ENCODE measurements at regions not wholly inside any gene's neighbourhood (a gene's known extent, or its start where the extent isn't known, plus 50 kb on each side); places are given as distances from the start of the nearest gene placed in this dataset.

DNA sequence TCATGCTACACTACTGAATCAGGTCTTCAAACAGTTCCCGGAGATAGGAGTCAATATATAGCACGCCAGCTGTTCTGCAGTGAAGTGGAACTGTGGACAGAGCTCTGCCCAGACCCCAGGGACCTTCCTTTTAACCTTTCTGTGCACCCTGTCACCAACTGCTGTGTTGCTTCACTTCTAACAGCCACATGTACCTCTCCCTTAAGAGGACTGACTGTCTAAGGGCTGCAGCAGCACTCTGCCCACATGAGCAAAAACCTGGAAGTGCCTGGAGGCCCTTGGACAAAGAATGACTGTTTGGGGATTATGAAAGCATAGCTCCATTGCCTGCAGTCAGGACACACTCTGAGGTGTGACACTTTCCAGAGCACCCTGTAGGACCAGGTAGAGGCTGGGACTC, 88.3 kb upstream of the CTNNB1 start:
- TF ChIP-seq, protein P1, sequence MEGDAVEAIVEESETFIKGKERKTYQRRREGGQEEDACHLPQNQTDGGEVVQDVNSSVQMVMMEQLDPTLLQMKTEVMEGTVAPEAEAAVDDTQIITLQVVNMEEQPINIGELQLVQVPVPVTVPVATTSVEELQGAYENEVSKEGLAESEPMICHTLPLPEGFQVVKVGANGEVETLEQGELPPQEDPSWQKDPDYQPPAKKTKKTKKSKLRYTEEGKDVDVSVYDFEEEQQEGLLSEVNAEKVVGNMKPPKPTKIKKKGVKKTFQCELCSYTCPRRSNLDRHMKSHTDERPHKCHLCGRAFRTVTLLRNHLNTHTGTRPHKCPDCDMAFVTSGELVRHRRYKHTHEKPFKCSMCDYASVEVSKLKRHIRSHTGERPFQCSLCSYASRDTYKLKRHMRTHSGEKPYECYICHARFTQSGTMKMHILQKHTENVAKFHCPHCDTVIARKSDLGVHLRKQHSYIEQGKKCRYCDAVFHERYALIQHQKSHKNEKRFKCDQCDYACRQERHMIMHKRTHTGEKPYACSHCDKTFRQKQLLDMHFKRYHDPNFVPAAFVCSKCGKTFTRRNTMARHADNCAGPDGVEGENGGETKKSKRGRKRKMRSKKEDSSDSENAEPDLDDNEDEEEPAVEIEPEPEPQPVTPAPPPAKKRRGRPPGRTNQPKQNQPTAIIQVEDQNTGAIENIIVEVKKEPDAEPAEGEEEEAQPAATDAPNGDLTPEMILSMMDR (IDR thresholded peaks at IDR 0.05) = no peak
- Histone ChIP-seq H3K27ac (ENCODE audit: low read length) (no peak overlapping the region), H3K27me3 (ENCODE audit: control insufficient read depth, insufficient read depth, low read length) (no peaks in the 10 kb centered on the region), H3K4me1 (ENCODE audit: control insufficient read depth, insufficient read depth, low read length) (no peaks in the 10 kb centered on the region), H3K9me3 (ENCODE audit: control insufficient read depth, insufficient read depth, low read length) (no peaks in the 10 kb centered on the region), H3K36me3 (ENCODE audit: control insufficient read depth, insufficient read depth, low read length) (no peaks in the 10 kb centered on the region), H3K4me3 (ENCODE audit: low read length) (no peak overlapping the region)
- DNase-seq (no peak), ATAC-seq (no peak)
- Mint-ChIP-seq H3K4me1 (no peaks in the 10 kb centered on the region), H3K9me3 (no peaks in the 10 kb centered on the region), H3K36me3 (no peaks in the 10 kb centered on the region), H3K4me3 (no peak overlapping the region), H3K27ac (no peak overlapping the region), H3K27me3 (ENCODE audit: low read depth in 2 of 2) (peaks cover 6 to 21% of the 10 kb centered on the region in 2 donors)
- WGBS (ENCODE audit: insufficient coverage) = 82% methylated on average over 2 of the region's 2 CpGs
- intact Hi-C loops (cut with micrococcal nuclease) = no loop called here

DNA sequence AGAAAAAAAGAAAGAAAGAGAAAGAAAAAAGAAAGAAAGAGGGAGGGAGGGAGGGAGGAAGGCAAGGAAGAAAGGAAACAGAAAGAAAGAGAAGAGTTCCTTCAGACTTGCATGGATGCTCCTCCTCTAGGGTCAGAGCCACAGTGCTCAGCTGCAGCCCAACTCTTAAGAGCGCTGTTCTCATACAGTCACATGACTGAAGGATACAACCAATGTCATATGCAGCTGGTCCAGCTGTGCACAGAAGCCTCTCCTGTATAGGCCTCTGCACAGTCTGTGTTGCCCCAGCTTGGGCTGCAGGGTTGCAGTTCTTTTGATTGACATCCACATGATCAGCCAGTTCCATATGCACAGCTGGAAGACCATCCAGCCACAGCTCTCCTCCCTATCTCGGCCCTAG, 86.8 kb upstream of the CTNNB1 start:
- Mint-ChIP-seq H3K27ac (no peak overlapping the region), H3K4me3 (no peak overlapping the region)
- WGBS (ENCODE audit: insufficient coverage) = 90% methylated on average over 2 of the region's 2 CpGs

DNA sequence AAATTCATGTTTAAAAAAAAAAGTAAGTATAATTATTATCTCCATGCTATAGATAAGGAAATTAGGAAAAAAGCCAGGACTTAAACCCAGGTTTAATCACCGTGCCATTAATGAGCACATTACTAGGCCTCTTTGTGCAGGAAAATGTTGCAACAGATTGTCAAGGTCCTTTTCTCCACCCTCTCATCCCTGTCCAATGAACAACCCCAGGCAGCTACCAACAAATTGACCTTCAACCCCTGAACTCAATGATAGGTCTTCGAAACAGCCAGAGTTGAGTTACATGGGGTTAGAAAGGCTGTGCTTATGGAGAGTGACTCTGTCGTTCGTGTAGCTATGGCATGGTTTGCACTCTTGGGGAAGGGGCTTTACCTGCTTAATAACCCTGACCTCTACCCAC, 84.2 kb upstream of the CTNNB1 start:
- no peaks in the 10 kb centered on the region for H3K27me3 Mint-ChIP-seq (ENCODE audit: low read depth in 2 of 2)
- no peak overlapping the region for H3K4me3 ChIP-seq (ENCODE audit: low read length)
- intact Hi-C loops (cut with micrococcal nuclease) = loop anchor here (5.0 kb wide), 1 partner anchor 143 kb away; no protein-coding TSS in a partner anchor
- H3K27ac Mint-ChIP-seq = peak overlapping the region in 1 of 2 donors; percentile 94
- TF ChIP-seq, protein P1 (IDR thresholded peaks at IDR 0.05) = no peak
- no peak overlapping the region for H3K4me3 Mint-ChIP-seq
- H3K4me1 ChIP-seq (ENCODE audit: control insufficient read depth, insufficient read depth, low read length) = peaks cover 22% of the 10 kb centered on the region
- H3K36me3 ChIP-seq (ENCODE audit: control insufficient read depth, insufficient read depth, low read length) = no peaks in the 10 kb centered on the region
- H3K9me3 Mint-ChIP-seq = no peaks in the 10 kb centered on the region
- no peaks in the 10 kb centered on the region for H3K9me3 ChIP-seq (ENCODE audit: control insufficient read depth, insufficient read depth, low read length)
- H3K27ac ChIP-seq (ENCODE audit: low read length) = no peak overlapping the region
- H3K36me3 Mint-ChIP-seq = no peaks in the 10 kb centered on the region
- H3K27me3 ChIP-seq (ENCODE audit: control insufficient read depth, insufficient read depth, low read length) = no peaks in the 10 kb centered on the region
- peaks cover 25 to 28% of the 10 kb centered on the region in 2 donors for H3K4me1 Mint-ChIP-seq
- ATAC-seq (no peak), DNase-seq (no peak)
- WGBS (ENCODE audit: insufficient coverage) = 97% methylated on average over 4 of the region's 4 CpGs

More for the DNA sequence above, 86.8 kb upstream of the CTNNB1 start:
- Mint-ChIP-seq H3K36me3 (no peaks in the 10 kb centered on the region), H3K9me3 (no peaks in the 10 kb centered on the region), H3K27me3 (ENCODE audit: low read depth in 2 of 2) (peaks cover 2 to 16% of the 10 kb centered on the region in 2 donors), H3K4me1 (peaks cover 7 to 12% of the 10 kb centered on the region in 2 donors)
- Histone ChIP-seq H3K27ac (ENCODE audit: low read length) (no peak overlapping the region), H3K36me3 (ENCODE audit: control insufficient read depth, insufficient read depth, low read length) (no peaks in the 10 kb centered on the region), H3K9me3 (ENCODE audit: control insufficient read depth, insufficient read depth, low read length) (no peaks in the 10 kb centered on the region), H3K4me3 (ENCODE audit: low read length) (no peak overlapping the region), H3K27me3 (ENCODE audit: control insufficient read depth, insufficient read depth, low read length) (no peaks in the 10 kb centered on the region), H3K4me1 (ENCODE audit: control insufficient read depth, insufficient read depth, low read length) (peaks cover 8% of the 10 kb centered on the region)
- intact Hi-C loops (cut with micrococcal nuclease) = no loop called here
- DNase-seq (no peak), ATAC-seq (no peak)
- TF ChIP-seq, protein P1 (IDR thresholded peaks at IDR 0.05) = no peak

DNA sequence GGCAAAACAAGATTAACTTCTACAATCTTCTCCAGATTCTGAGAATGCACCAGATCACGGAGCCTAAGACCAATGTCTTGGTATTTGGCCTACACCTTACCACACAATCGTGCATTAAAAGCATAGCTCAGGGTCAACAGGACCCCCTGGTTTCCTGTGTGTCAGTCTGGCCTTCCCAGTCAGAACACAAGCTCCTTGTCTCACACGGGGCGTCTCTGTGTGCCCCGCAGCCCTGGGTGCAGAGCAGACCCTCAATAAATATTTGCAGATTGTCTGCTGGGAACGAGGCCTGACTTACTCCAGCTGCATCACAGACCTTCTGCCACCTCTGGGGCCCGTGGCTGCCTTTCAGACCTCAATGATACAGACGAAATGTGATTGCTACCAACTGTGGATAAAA, 82.5 kb upstream of the CTNNB1 start:
- Histone ChIP-seq H3K4me3 (ENCODE audit: low read length) (no peak overlapping the region), H3K4me1 (ENCODE audit: control insufficient read depth, insufficient read depth, low read length) (peaks cover 22% of the 10 kb centered on the region), H3K27ac (ENCODE audit: low read length) (peak overlapping the region; percentile 91), H3K27me3 (ENCODE audit: control insufficient read depth, insufficient read depth, low read length) (no peaks in the 10 kb centered on the region), H3K36me3 (ENCODE audit: control insufficient read depth, insufficient read depth, low read length) (no peaks in the 10 kb centered on the region), H3K9me3 (ENCODE audit: control insufficient read depth, insufficient read depth, low read length) (no peaks in the 10 kb centered on the region)
- Mint-ChIP-seq H3K4me3 (peak overlapping the region; percentile 70), H3K9me3 (no peaks in the 10 kb centered on the region), H3K4me1 (peaks cover 28 to 29% of the 10 kb centered on the region in 2 donors), H3K36me3 (no peaks in the 10 kb centered on the region), H3K27ac (peak overlapping the region; percentile 90 to 94), H3K27me3 (ENCODE audit: low read depth in 2 of 2) (no peaks in the 10 kb centered on the region)
- ATAC-seq (no peak), DNase-seq (no peak)
- TF ChIP-seq, protein P1 (IDR thresholded peaks at IDR 0.05) = no peak
- WGBS (ENCODE audit: insufficient coverage) = 67% methylated on average over 8 of the region's 8 CpGs
- intact Hi-C loops (cut with micrococcal nuclease) = loop anchor here (1.0 to 5.0 kb wide), 2 partner anchors 82 to 145 kb away; partner anchors contain the start of gene CTNNB1

Data from natural killer cell (primary cell).